ENCODE measurements at regions not wholly inside any gene's neighbourhood (a gene's known extent, or its start where the extent isn't known, plus 50 kb on each side); places are given as distances from the start of the nearest gene placed in this dataset.

- TF ChIP-seq CTCF (IDR thresholded peaks at IDR 0.05; ENCODE audit: low read length): no peak
- no peak for TF ChIP-seq EZH2 (optimal IDR thresholded peaks at IDR 0.05; ENCODE audit: low read depth, low read length)
Measured at GRCh38 chr3:87509401-87509800, 233.0 kb upstream of the POU1F1 start.
